ENCODE measurements at regions not wholly inside any gene's neighbourhood (a gene's known extent, or its start where the extent isn't known, plus 50 kb on each side); places are given as distances from the start of the nearest gene placed in this dataset.

DNA sequence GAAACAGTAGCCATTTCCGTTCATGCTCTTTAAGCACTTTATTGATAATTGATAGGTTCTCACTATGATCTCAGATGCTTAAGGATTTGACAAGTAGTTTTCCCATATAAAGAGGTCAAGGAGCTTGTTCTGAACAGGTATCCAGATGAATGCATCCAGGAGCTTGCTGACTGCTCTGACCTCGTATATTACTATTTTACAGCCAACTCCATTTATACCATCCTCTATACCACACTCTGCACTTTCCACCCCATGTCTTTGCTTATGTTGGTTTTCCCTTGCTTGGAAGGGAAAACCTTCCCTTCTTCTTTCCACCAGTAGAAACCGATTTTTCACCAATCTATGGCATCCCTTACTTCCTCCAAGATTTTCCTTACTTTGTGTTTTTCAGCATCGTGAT lies 107.2 kb downstream of the LHX9 start:
- H3K4me2 ChIP-seq (ENCODE audit: insufficient read depth, low read length) = no peak overlapping the region
- no peak for FAIRE-seq
- dilution Hi-C loops (cut with MboI; ENCODE audit: extremely low pct_ligation_motif_present, low sequenced_read_pairs) = no loop called here

More for the DNA sequence above, 107.2 kb downstream of the LHX9 start:
- H3K4me1 ChIP-seq (ENCODE audit: control insufficient read depth, extremely low read depth, insufficient read depth, low read length) = no peaks in the 10 kb centered on the region
- intact Hi-C loops (cut with micrococcal nuclease) = no loop called here
- H3K9me3 ChIP-seq (replicated peaks; ENCODE audit: control insufficient read depth, insufficient read depth, low read length) = no peaks in the 10 kb centered on the region
- POLR2A ChIA-PET = no interaction called here
- TF ChIP-seq POLR2A (IDR thresholded peaks at IDR 0.05; ENCODE audit: low read depth, low read length) (no peak), JUN (IDR thresholded peaks at IDR 0.05; ENCODE audit: borderline replicate concordance, insufficient read depth, insufficient read length, low read depth) (no peak), EZH2 (IDR thresholded peaks at IDR 0.05; ENCODE audit: borderline replicate concordance, low read depth, low read length, severe bottlenecking) (no peak), FOS (IDR thresholded peaks at IDR 0.05; ENCODE audit: borderline replicate concordance, insufficient read depth, low read length) (no peak), GATA2 (IDR thresholded peaks at IDR 0.05; ENCODE audit: insufficient read depth, insufficient read length, low read depth, low read length) (no peak), POLR2AphosphoS5 (IDR thresholded peaks at IDR 0.05; ENCODE audit: insufficient read depth, low read depth, low read length) (no peak), MYC (IDR thresholded peaks at IDR 0.05; ENCODE audit: low read depth, low read length) (no peak)
- TF ChIP-seq, protein P1, sequence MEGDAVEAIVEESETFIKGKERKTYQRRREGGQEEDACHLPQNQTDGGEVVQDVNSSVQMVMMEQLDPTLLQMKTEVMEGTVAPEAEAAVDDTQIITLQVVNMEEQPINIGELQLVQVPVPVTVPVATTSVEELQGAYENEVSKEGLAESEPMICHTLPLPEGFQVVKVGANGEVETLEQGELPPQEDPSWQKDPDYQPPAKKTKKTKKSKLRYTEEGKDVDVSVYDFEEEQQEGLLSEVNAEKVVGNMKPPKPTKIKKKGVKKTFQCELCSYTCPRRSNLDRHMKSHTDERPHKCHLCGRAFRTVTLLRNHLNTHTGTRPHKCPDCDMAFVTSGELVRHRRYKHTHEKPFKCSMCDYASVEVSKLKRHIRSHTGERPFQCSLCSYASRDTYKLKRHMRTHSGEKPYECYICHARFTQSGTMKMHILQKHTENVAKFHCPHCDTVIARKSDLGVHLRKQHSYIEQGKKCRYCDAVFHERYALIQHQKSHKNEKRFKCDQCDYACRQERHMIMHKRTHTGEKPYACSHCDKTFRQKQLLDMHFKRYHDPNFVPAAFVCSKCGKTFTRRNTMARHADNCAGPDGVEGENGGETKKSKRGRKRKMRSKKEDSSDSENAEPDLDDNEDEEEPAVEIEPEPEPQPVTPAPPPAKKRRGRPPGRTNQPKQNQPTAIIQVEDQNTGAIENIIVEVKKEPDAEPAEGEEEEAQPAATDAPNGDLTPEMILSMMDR (IDR thresholded peaks at IDR 0.05; ENCODE audit: extremely low read depth in 1 of 2, insufficient read depth in 1 of 2, low read depth in 1 of 2, low read length in 2 of 2) = no peak
- TF ChIP-seq, protein P2, sequence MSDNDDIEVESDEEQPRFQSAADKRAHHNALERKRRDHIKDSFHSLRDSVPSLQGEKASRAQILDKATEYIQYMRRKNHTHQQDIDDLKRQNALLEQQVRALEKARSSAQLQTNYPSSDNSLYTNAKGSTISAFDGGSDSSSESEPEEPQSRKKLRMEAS (IDR thresholded peaks at IDR 0.05; ENCODE audit: insufficient read depth, insufficient read length) = no peak
- H2AFZ ChIP-seq (ENCODE audit: low read depth, low read length) = no peak overlapping the region
- no peak for DNase-seq (ENCODE audit: low read depth, low spot score)
- BruUV-seq (replicated peaks) = no TSS peak
- CTCF ChIA-PET = no interaction called here
- H3K79me2 ChIP-seq (ENCODE audit: control insufficient read depth, insufficient read depth, low read length) = no peaks in the 10 kb centered on the region
- H3K36me3 ChIP-seq (ENCODE audit: control insufficient read depth in 2 of 2, extremely low read depth in 1 of 2, insufficient read depth in 2 of 2, low read length in 2 of 2) = no peaks in the 10 kb centered on the region
- no peaks in the 10 kb centered on the region for H4K20me1 ChIP-seq (replicated peaks; ENCODE audit: control insufficient read depth, extremely low read depth, insufficient read depth, low read length)
- H3K27ac ChIP-seq (ENCODE audit: insufficient read depth, low read depth, low read length) = no peak overlapping the region
- no peak overlapping the region for H3K4me3 ChIP-seq (replicated peaks in 1 of 3; ENCODE audit: insufficient read depth in 1 of 3, low read depth in 1 of 3, low read length in 3 of 3)
- H3K27me3 ChIP-seq (ENCODE audit: control insufficient read depth in 2 of 2, insufficient read depth in 2 of 2, low read length in 2 of 2) = no peaks in the 10 kb centered on the region
- H3K9ac ChIP-seq (replicated peaks; ENCODE audit: extremely low read depth, insufficient read depth, low read length) = no peak overlapping the region
- H3K9me1 ChIP-seq (replicated peaks; ENCODE audit: control insufficient read depth, extremely low read depth, insufficient read depth, low read length) = no peaks in the 10 kb centered on the region
